HS-5 (cell line): ENCODE measurements at regions not wholly inside any gene's neighbourhood (a gene's known extent, or its start where the extent isn't known, plus 50 kb on each side); places are given as distances from the start of the nearest gene placed in this dataset.
"Not testable (repeated sequence)": the region's sequence is repeated elsewhere in the genome, so short reads cannot be mapped to it uniquely, and the experiment has no call there.

Experiments
- DNase-seq: peaks from one replicate; pipeline ENCODE4 v3.0.0-alpha.2; 2012; ENCODE audit warnings: low read depth

GRCh38 chr4:160347197-160347596 lies 1244.3 kb downstream of the RAPGEF2 start:
- no peak for DNase-seq

- no peak for DNase-seq
Observed at GRCh38 chr4:160350944-160351343, 1248.1 kb downstream of the RAPGEF2 start.

GRCh38 chr4:160352637-160353036 lies 1249.8 kb downstream of the RAPGEF2 start:
- DNase-seq, result no peak

- DNase-seq, result no peak
Observed at GRCh38 chr4:160353548-160353947, 1250.7 kb downstream of the RAPGEF2 start.

- DNase-seq, result no peak
Observed at GRCh38 chr4:160362478-160362877, 1259.6 kb downstream of the RAPGEF2 start.

- DNase-seq, result no peak
Observed at GRCh38 chr4:160364217-160364616, 1261.3 kb downstream of the RAPGEF2 start.

GRCh38 chr4:160364665-160365064 lies 1261.8 kb downstream of the RAPGEF2 start:
- DNase-seq, result not testable (repeated sequence)

- not testable (repeated sequence) for DNase-seq
Observed at GRCh38 chr4:160365383-160365782, 1262.5 kb downstream of the RAPGEF2 start.

- DNase-seq, result no peak
Observed at GRCh38 chr4:160370046-160370445, 1267.2 kb downstream of the RAPGEF2 start.

GRCh38 chr4:160371446-160371845 lies 1268.6 kb downstream of the RAPGEF2 start:
- no peak for DNase-seq

- no peak for DNase-seq
Observed at GRCh38 chr4:160372390-160372789, 1269.5 kb downstream of the RAPGEF2 start.

- DNase-seq, result no peak
Observed at GRCh38 chr4:160373911-160374310, 1271.0 kb downstream of the RAPGEF2 start.

GRCh38 chr4:160375772-160376452 lies 1273.0 kb downstream of the RAPGEF2 start:
- no peak for DNase-seq

- no peak for DNase-seq
Observed at GRCh38 chr4:160386846-160387245, 1284.0 kb downstream of the RAPGEF2 start.

GRCh38 chr4:160399826-160400225 lies 1296.9 kb downstream of the RAPGEF2 start:
- no peak for DNase-seq

GRCh38 chr4:160403081-160403480 lies 1300.2 kb downstream of the RAPGEF2 start:
- no peak for DNase-seq

- no peak for DNase-seq
Observed at GRCh38 chr4:160406263-160406825, 1303.5 kb downstream of the RAPGEF2 start.

GRCh38 chr4:160414496-160414895 lies 1311.6 kb downstream of the RAPGEF2 start:
- DNase-seq, result no peak

GRCh38 chr4:160423879-160424451 lies 1321.1 kb downstream of the RAPGEF2 start:
- peak; percentile 18 for DNase-seq

GRCh38 chr4:160426233-160426632 lies 1323.4 kb downstream of the RAPGEF2 start:
- DNase-seq, result no peak

- no peak for DNase-seq
Observed at GRCh38 chr4:160450876-160451275, 1348.0 kb downstream of the RAPGEF2 start.

GRCh38 chr4:160481696-160482690 lies 1379.1 kb downstream of the RAPGEF2 start:
- DNase-seq, result not testable (repeated sequence)
